Urothelium cell line (cell line): ENCODE measurements at regions not wholly inside any gene's neighbourhood (a gene's known extent, or its start where the extent isn't known, plus 50 kb on each side); places are given as distances from the start of the nearest gene placed in this dataset.
A peak's percentile ranks its signal among the peaks of the same experiment; 100 is the strongest.
"Not testable (repeated sequence)": the region's sequence is repeated elsewhere in the genome, so short reads cannot be mapped to it uniquely, and the experiment has no call there.

Experiments used
- DNase-seq: peaks from one replicate; pipeline ENCODE4 v3.0.0; 2011; ENCODE audit warnings: low spot score, mixed read lengths
- FAIRE-seq: peaks from 2 replicates; lab custom pipeline; 2011; peaks lifted over from hg19 to GRCh38; lab: Jason Lieb, UNC

DNA sequence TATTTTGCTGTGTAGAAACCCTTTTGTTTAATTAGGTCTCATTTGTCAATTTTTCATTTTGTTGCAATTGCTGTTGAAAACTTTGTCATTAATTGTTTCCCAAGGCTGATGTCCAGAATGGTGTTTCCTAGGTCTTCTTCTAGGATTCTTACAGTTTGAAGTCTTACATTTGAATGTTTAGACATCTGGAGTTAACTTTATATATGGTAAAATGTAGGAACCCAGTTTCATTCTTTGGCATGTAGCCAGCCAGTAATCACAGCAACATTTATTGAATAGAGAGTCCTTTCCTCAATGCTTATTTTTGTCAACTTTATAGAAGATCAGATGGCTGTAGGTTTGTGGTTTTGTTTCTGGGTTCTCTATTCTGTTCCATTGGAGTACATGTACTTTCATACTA is 1290.8 kb upstream of the CDH9 start:
- FAIRE-seq (no peak), DNase-seq (no peak)

DNA sequence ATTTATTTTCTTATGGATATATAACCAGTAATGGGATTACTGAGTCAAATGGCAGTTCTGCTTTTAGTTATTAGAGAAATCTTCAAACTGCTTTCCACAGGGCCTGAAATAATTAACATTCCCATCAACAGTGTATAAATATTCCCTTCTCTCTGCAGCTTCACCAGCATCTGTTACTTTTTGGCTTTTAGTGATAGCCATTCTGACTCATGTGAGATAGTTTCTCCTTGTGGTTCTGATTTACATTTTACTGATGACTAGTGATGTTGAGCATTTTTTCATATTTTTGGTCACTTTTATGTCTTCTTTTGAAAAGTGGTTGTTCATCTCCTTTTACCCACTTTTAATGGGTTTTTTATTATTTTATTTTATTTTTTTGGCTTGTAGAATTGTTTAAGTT is 1290.3 kb upstream of the CDH9 start:
- DNase-seq (no peak), FAIRE-seq (no peak)

DNA sequence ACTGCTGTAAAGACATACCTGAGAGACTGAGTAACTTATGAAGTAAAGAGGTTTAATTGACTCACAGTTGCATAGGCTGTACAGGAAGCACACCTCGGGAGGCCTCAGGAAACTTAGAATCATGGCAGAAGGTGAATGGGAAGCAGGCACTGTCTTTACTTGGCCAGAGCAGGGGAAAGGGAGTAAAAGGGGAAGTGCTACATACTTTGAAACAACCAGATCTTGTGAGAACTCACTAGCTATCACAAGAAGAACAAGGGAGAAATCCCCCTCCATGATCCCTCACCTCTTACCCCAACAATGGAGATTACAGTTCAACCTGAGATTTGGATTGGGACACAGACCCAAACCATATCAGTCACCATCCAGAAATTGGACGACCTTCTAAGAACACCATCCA is 1285.8 kb upstream of the CDH9 start:
- no peak for FAIRE-seq
- DNase-seq, result no peak

DNA sequence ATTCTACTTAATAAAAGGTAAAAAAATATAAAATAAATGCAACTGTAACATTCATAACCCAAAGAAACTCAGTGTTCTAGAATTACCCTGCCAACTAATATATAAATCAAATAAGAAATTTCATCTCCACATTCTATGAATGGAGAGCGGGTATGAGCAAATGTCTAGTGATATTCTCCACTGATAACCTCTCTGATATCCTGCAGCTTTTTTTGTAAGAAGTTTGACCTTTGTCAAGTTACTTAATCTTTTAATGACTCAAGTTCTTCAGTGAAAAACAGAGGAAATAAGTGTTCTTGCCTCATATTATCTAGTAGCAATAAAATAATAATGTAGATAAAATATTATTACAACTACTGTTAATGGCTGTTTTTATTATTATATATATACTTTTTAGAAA is 1275.6 kb upstream of the CDH9 start:
- no peak for DNase-seq
- FAIRE-seq, result no peak

DNA sequence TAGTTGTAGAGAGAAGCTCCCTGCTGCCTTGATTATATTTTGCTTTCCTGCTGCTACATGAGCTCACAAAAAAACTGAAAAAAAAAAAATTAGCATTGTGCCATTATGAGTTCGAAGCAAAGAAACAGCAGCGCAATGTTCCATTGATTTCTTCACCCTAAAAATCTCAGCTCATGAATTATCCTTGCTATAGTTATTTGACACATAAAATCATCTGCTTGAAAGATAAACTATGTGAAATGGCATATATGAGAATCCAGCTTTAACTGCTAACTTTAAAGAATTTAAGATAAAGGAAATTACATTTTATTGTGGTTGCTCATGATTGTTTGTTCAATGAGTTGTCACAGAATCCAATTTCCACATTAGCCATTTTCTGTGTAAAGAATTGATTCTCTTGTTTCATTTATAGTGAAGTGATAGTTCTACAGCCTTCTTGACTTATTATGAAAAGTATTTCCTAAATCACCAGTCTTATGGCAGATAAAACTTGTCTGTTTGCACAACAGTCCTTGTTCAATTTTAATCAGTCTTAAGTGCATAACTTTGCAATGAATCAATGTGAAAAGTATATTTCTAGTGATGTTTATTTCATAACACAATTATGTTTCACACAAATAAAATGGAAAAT is 1275.0 kb upstream of the CDH9 start:
- DNase-seq (no peak), FAIRE-seq (no peak)

DNA sequence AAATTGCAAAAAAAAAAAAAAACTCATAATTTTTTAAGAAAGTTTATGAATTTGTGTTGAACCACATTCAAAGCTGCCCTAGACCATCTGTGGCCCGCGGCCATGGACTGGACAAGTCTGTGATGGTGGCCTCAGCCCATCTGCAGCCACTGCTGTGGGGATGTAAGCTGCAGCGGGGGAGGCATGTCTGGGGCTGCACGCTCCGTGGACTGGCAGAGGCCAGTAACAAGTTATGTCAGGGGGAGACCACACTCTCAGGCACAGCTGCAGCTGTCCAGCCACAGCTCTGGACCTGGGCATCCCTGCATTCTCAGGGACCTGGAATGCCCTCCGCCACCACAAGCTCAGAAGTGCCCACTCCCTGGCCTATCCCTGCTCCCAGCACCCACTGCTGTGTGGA is 1272.3 kb upstream of the CDH9 start:
- no peak for FAIRE-seq
- DNase-seq, result no peak

DNA sequence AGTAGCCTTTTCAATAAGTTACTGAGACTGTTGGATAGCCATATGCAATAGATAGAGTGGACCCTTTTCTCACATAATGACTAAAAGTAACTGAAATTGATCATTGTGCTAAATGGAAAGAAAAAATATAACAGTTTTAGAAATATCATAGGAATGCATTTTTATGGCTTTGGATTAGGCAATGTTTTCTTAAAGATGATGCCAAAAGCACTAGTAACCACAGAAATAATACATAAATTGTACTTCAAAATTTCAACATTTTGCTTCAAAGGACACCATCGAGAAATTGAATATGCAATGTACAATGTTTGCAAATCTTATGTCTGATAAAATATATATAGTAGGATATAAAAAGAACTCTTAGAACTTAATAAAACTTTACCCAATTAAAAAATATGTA is 1267.5 kb upstream of the CDH9 start:
- no peak for DNase-seq

DNA sequence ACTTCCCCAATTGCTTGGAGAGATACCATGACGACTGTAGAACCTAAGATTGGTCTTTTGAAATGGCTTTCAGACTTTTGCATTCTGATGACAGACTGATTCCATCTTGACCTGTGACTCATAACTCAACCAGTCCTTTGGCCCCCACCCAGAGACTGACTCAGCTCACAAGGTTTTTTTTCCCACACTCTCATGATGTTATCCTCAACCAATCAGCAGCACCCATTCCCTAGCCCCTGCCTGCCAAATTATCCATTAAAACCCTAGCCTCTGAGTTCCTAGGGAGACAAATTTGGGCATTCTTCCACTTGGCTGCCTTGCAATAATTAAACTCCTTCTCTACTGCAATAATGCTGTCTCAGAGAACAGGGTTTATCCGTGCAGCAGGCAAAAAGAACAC is 1263.3 kb upstream of the CDH9 start:
- DNase-seq (peak; percentile 44), FAIRE-seq (no peak)

More for the DNA sequence above, 1267.5 kb upstream of the CDH9 start:
- FAIRE-seq, result no peak

DNA sequence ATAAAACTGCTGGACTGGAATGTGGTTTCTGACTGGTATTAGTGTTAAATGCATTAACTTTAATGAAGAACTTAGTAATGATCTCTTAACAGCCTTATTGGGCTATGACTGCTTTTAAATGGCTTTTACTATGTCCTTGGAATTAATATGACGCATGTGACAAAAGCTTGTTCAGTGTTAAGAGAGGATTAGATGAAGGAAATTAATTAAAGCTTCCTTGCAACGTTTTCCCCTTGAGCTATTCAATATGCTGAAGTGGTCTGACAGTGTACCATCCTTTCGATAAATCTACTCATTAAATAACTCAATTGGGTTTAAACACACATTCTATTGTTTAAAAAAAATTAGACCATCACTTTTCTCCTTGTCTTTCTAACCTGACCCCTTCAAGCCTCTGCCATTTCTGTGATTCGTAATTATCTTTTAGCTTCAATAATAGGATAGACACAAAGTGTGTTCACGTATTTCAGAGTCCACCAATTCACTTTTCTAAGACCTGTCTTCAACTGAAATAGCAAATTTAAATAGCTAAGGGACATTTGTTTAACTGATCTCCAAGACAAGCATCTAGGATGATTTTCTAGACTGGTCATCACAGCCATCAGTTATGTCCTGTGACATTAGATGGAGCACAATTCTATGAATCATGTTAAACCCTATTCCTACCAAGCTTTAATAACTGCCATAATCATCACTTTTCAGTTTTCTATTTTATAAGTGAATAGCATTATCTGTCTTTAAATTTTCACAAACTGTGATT is 1258.0 kb upstream of the CDH9 start:
- no peak for FAIRE-seq
- no peak for DNase-seq

DNA sequence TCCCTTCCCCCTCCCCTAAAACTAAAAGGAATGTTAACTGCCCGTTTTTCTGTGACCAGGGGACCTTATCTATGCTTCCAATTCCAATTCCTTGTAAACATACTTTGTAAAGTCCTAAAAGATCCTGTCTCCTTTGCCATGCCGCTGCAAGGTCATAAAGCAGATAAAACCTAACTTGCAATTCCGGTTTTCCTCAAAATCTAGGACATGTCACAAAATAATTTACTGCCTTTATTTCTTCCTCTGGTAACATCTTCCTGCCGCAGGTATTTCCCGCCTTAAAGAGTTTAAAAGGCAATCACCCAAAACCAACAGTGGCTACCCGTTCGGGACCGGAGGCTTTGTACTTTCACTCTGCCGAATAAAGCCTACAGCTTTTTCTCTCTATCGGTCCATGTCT is 1248.6 kb upstream of the CDH9 start:
- DNase-seq, FAIRE-seq: not testable (repeated sequence)

DNA sequence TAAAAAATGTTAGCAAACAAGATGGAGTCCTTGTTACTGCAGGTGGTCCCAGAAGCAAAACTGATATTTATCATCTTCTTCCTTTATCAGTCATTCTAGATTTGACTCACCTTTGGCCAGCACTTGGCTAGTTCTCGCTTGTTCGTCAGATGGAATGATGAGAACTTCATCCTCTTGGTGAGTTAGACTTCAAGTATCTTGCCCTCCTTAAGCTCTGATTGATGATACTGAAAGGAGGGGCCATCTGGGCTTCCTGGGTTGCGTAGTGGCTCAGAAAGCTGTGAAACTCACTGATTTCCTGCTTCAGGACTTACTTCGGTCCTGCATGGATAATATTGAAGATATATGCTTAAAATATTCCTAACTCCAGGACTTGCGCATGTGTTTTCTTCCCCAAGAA is 1248.2 kb upstream of the CDH9 start:
- no peak for DNase-seq
- FAIRE-seq, result no peak

DNA sequence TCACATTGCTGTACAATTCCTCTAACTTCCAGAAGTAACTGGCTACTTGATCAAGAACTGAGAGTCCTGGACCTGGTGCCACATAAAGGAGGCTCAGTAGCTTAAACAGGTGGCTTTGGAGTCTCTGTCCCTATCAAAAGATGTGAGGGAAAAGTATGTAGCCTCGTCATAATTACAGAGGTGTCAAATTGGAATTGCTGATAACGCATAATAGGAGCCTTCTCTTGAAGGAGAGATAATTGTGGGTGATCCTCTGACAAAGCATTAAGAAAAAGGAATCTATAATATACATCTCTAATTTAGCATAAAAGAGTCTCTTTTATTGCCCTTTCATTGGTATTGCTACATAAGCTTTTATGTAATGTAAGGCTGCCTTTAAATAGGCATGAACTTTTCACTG is 1246.4 kb upstream of the CDH9 start:
- no peak for FAIRE-seq
- no peak for DNase-seq

DNA sequence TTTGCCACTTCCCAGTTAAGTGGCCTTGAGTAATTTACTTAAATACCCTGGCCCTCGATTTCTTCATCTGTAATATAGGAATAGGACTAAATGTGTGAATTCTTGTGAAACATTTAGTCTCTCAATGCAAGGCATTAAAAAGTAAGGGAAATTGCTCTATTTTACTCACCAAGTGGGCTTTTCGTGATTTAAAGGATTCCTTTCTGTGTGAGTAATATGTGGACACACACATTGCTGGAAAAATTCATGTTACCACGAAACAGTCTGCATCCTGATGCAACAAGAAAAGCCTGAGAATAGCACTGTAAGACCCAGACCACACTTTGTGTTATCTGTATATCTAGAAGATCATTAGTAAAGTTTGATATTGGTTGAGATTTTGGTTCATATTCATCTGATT is 1243.0 kb upstream of the CDH9 start:
- no peak for FAIRE-seq
- no peak for DNase-seq

DNA sequence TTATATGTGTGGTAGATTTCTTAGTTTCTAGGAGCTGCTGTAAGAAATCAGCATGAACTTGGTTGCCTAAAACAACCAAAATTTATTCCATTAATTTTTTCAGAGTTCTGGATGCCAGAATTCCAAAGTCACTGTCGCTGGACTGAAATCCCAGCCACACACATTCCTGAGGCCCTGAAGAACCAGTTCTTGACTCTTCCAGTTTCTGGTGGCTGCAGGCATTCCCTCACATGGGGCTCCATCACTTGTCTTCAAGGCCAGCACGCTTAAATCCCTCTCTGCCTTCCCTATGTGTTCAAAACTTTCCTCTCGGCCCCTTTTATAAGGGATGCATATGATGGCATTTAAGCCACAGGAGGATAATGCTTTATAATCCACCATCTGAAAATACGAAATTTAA is 1237.5 kb upstream of the CDH9 start:
- FAIRE-seq (no peak), DNase-seq (no peak)

DNA sequence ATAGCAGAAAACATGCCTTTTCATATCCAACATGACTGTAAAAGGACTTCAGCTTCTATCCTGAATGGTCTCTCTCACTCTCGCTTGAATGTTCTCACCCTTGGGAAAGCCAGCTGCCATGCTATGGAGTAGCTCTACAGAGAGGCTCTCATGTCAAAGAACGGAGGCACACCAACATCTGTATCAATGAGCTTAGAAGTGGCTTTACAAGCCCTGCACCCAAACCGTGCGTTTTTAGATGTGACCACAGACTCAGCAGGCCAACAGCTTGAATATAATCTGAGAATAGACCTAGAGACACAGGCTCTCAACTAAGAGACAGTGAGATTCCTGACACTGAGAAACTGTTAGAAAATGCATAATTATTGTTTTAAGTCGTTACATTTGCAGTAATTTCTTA is 1231.6 kb upstream of the CDH9 start:
- DNase-seq (no peak), FAIRE-seq (no peak)

DNA sequence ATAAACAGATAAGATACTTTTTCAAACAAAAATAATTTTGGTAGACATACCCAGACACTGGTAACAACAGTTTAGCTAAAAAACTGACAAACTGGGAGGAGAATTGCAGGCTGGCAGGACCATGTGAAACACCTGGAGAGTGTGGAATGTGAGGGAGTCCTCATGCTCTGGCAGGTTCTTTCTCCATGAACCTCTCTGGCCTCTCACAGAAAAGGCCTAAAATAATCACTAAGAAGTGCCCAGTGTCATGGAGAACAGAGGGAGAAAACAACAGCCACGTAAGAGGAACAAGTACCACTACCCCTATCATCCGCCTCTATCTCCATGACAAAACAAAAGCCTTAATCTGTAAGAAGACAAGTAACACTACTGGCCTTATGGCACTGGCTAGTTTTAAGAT is 1227.5 kb upstream of the CDH9 start:
- FAIRE-seq (no peak), DNase-seq (no peak)

DNA sequence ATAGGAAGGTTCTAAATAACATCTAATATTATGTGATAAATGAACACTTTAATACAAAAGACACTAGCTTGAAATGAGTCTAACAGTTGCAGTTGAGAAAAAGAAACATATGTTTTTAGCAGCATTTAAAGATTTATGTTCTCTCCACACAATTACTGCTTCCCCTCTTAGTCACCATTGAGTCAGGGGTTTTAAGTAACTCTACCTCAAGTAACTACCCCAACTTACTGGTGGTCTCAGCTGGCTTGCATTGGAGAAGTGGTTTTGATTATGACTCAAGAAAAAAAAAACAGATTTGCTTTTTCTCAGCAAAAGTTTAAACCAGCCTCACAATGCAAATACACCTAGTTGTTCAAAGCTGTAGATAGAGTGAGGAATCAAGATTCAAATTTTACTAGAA is 1216.5 kb upstream of the CDH9 start:
- no peak for FAIRE-seq
- no peak for DNase-seq

DNA sequence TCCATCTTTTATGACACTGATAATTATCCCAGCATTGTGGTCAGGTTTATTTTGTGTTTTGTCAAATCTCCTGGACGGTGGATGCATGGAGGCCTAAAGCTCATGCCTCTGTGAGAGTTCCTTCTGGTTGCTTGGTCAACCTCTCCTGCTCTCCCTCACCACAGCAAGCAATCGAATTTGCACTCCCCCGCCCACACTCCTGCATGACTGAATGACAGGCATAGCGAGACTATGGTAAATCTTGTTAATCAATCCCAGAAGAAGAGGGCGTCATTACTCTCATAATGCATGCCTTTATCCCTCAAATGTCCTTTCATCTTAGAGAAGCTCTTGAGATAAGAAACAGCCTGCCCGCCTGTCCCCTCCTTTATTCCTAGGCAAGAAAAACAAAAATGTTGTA is 1215.0 kb upstream of the CDH9 start:
- no peak for FAIRE-seq
- DNase-seq, result no peak

DNA sequence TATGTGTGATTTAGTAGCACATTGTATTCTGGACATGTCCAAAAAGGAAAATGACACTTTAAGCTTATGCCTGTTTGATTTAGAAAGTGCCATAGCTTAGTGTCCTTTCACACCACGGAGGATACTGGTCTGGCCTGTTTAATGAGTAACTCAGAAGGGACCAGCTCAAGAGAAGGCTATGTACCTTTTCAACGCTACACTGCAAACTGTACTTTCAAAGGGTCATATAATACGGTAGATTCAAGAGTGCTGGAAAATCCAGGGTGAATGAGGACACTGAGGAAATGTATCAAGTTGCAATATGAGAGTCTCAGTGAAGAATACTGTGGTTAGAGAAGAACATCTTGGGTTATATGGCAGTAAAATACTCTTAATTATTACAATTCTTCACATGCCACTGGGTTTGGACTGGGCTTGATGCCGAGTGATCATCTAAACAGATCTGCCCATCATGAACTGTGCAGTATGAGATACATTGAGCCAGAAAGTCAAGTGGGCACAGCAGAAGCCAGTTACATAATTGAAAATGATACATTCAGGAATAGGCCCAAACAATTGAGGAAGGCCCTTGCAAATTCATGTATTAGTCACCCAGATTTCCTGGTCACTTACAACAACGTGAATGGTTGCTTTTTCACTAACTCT is 1211.5 kb upstream of the CDH9 start:
- DNase-seq (no peak), FAIRE-seq (no peak)

DNA sequence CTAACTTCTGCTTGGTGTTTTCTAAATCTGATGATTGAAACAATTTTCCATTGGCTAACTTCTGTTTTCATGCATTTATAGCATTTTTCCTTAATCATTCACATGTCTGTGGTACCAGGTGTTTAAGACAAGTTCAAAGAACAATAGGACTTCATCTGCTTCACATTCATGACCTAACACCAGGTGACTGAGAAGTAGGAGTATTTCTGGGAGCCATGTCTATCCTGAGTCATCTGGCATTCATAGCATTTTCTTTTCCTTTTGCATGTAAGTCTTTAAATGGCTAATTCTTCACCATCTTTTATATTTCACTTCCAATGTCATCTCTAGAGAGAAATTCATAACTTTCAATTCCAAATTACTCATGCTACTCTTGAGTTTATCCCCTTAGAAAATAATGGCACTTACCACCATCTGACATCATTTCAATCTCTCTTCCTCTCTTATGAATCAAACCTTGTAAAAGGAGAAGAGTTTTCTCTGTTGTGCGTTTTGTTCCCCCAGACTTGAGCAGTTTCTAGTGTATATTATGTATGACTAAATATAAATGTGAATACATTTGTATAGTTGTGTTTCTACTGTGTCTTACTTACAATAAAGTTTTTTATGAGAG is 1196.1 kb upstream of the CDH9 start:
- FAIRE-seq, result no peak
- DNase-seq, result no peak

DNA sequence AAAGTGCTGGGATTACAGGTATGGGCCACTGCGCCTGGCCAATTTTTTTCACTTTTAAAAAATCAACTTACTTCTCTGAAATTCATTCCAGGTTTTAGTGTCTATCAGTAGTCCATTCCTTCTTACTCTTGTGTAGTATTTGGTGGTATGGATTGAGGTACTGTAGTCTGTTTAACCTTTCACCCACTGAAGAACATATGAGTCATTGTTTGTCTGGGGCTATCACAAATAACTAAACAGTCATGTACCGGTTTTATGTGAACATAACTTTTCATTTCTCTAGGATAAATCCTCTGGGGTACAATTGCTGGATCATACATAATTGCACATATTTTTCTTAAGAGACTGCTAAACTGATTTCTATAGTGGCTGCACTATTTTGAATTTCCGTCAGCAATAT is 1188.0 kb upstream of the CDH9 start:
- FAIRE-seq, result peak; percentile 82

DNA sequence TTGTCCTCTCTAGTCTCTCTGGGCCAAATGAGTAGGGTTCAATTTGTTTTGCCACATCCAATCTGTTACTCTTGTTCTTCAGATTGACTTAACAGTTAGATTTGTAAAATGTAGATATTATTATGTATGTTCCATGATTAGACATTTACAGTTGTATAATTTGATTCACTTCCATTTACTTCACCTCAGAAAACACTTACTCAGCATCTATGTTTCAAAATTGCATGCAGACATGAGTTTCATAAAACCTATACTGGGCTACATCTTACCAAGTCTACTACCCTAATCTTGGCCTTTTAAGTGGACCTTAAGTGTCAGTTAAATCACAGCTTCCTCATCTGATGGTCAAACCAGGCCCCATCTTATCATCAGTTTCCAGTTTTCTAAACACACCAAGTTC is 1181.2 kb upstream of the CDH9 start:
- FAIRE-seq (no peak), DNase-seq (no peak)

More for the DNA sequence above, 1188.0 kb upstream of the CDH9 start:
- DNase-seq, result no peak
